Liver (tissue), 8 donors: ENCODE measurements at regions not wholly inside any gene's neighbourhood (a gene's known extent, or its start where the extent isn't known, plus 50 kb on each side); places are given as distances from the start of the nearest gene placed in this dataset.

Source experiments
- DNase-seq: peaks from one replicate; pipeline ENCODE4 v3.0.0-alpha.2; 2017; ENCODE audit warnings: low spot score
- H3K27ac ChIP-seq, 2 donors: one replicate each; pipeline ENCODE4 v1.7.0; 2013; ENCODE audit warnings: inconsistent platforms in 2 of 2, low read length in 2 of 2, control low read depth in 1 of 2, low read depth in 1 of 2, mild to moderate bottlenecking in 1 of 2
- H3K27me3 ChIP-seq, 4 donors: one replicate each; pipeline versions ENCODE4 v1.6.1 to v1.7.0; 2013; ENCODE audit warnings: low read length in 3 of 4, inconsistent platforms in 1 of 4, mild to moderate bottlenecking in 1 of 4, moderate library complexity in 1 of 4; ENCODE audit not compliant: control insufficient read depth in 4 of 4, insufficient read depth in 4 of 4
- H3K36me3 ChIP-seq, 4 donors: one replicate each; pipeline versions ENCODE4 v1.6.1 to v1.7.0; 2013; ENCODE audit warnings: low read length in 3 of 4, mild to moderate bottlenecking in 3 of 4, low read depth in 1 of 4, moderate library complexity in 1 of 4; ENCODE audit not compliant: control insufficient read depth in 4 of 4, insufficient read depth in 3 of 4
- H3K4me1 ChIP-seq, 4 donors: one replicate each; pipeline versions ENCODE4 v1.6.1 to v1.7.0; 2013; ENCODE audit warnings: low read length in 3 of 4, mild to moderate bottlenecking in 3 of 4, moderate library complexity in 1 of 4; ENCODE audit not compliant: control insufficient read depth in 4 of 4, insufficient read depth in 4 of 4
- H3K4me3 ChIP-seq, 3 donors: one replicate each; pipeline versions ENCODE4 v1.6.1 to v1.7.0; 2013; ENCODE audit warnings: low read length in 3 of 3, control low read depth in 1 of 3, low read depth in 1 of 3, mild to moderate bottlenecking in 1 of 3
- H3K9ac ChIP-seq, 2 donors: one replicate each; pipeline ENCODE4 v1.7.0; 2013; ENCODE audit warnings: low read length in 2 of 2, mild to moderate bottlenecking in 2 of 2, moderate library complexity in 2 of 2, control low read depth in 1 of 2, low read depth in 1 of 2
- H3K9me3 ChIP-seq, 4 donors: one replicate each; pipeline versions ENCODE4 v1.6.1 to v1.7.0; 2013; ENCODE audit warnings: low read length in 3 of 4; ENCODE audit not compliant: control insufficient read depth in 4 of 4
- ATF3 ChIP-seq: IDR thresholded peaks from 2 replicates; pipeline ENCODE4 v1.6.1; 2016; ENCODE audit warnings: antibody characterized with exemption
- CTCF ChIP-seq: fragments of 150-350 bp; IDR thresholded peaks from 2 replicates; pipeline ENCODE4 v1.5.1; 2017; ENCODE audit warnings: improper control_type of control experiment, low read depth, low read length; ENCODE audit not compliant: missing input control
- FOXA1 ChIP-seq: IDR thresholded peaks from 2 replicates; pipeline ENCODE4 v1.6.1; 2016; ENCODE audit warnings: antibody characterized with exemption
- FOXA2 ChIP-seq: IDR thresholded peaks from 2 replicates; pipeline ENCODE4 v1.6.1; 2016; ENCODE audit warnings: antibody characterized with exemption
- HNF4G ChIP-seq: IDR thresholded peaks from 2 replicates; pipeline ENCODE4 v1.6.1; 2016; ENCODE audit warnings: antibody characterized with exemption
- JUND ChIP-seq, 2 donors: IDR thresholded peaks; 2 replicates each; pipeline ENCODE4 v1.6.1; 2016; ENCODE audit warnings: antibody characterized with exemption in 2 of 2
- MAX ChIP-seq: IDR thresholded peaks from 2 replicates; pipeline ENCODE4 v1.6.1; 2016; ENCODE audit warnings: antibody characterized with exemption
- RAD21 ChIP-seq, 2 donors: IDR thresholded peaks; 2 replicates each; pipeline ENCODE4 v1.6.1; 2016; ENCODE audit warnings: antibody characterized with exemption in 2 of 2, mild to moderate bottlenecking in 2 of 2
- REST ChIP-seq: IDR thresholded peaks from 2 replicates; pipeline ENCODE4 v1.6.1; 2016; ENCODE audit warnings: antibody characterized with exemption, mild to moderate bottlenecking
- RXRA ChIP-seq, 2 donors: IDR thresholded peaks; 2 replicates each; pipeline ENCODE4 v1.6.1; 2017 to 2018; ENCODE audit warnings: antibody characterized with exemption in 2 of 2, mild to moderate bottlenecking in 1 of 2
- SP1 ChIP-seq: IDR thresholded peaks from 2 replicates; pipeline ENCODE4 v1.6.1; 2018; ENCODE audit warnings: antibody characterized with exemption, mild to moderate bottlenecking
- TAF1 ChIP-seq: conservative IDR thresholded peaks from 2 replicates; pipeline ENCODE4 v1.6.1; 2016; ENCODE audit warnings: antibody characterized with exemption, mild to moderate bottlenecking
- YY1 ChIP-seq: IDR thresholded peaks from 2 replicates; pipeline ENCODE4 v1.6.1; 2016; ENCODE audit warnings: antibody characterized with exemption, mild to moderate bottlenecking
- ZBTB33 ChIP-seq: IDR thresholded peaks from 2 replicates; pipeline ENCODE4 v1.6.1; 2016; ENCODE audit warnings: antibody characterized with exemption
- WGBS: extraction: QIAGEN DNeasy Blood & Tissue Kit; methylation state at CpG from one replicate; pipeline ENCODE4 v1.1.7; 2013; 5-methylcytosine and 5-hydroxymethylcytosine counted together
- donor health status: healthy.
- donor health status: healthy.
- donor health status: healthy.
- donor health status: healthy.
- donor health status: healthy.

GRCh38 chr1:221916176-221916575 lies 174.3 kb upstream of the DUSP10 start:
- Histone ChIP-seq H3K4me3 (no peak overlapping the region), H3K27me3 (no peaks in the 10 kb centered on the region), H3K9me3 (no peaks in the 10 kb centered on the region), H3K9ac (no peak overlapping the region), H3K27ac (no peak overlapping the region), H3K36me3 (no peaks in the 10 kb centered on the region), H3K4me1 (no peaks in the 10 kb centered on the region)
- WGBS: 97% methylated on average over 5 of the region's 5 CpGs
- TF ChIP-seq ATF3 (no peak), JUND (IDR thresholded peaks at IDR 0.05) (no peak), MAX (no peak)
- no peak for DNase-seq

- no peaks in the 10 kb centered on the region for H3K9me3 ChIP-seq
- 93% methylated on average over 2 of the region's 2 CpGs for WGBS
Measured at GRCh38 chr1:221915764-221916163, 173.9 kb upstream of the DUSP10 start.

GRCh38 chr1:221913351-221913892 lies 171.5 kb upstream of the DUSP10 start:
- H3K9ac ChIP-seq: no peak overlapping the region
- no peaks in the 10 kb centered on the region for H3K36me3 ChIP-seq
- H3K9me3 ChIP-seq: no peaks in the 10 kb centered on the region
- no peak overlapping the region for H3K4me3 ChIP-seq
- WGBS: 84% methylated on average over 3 of the region's 3 CpGs
- no peaks in the 10 kb centered on the region for H3K4me1 ChIP-seq
- DNase-seq: no peak
- H3K27ac ChIP-seq: no peak overlapping the region
- H3K27me3 ChIP-seq: no peaks in the 10 kb centered on the region
- TF ChIP-seq ATF3 (no peak), RXRA (IDR thresholded peaks at IDR 0.05) (no peak), RAD21 (IDR thresholded peaks at IDR 0.05) (no peak), MAX (no peak), ZBTB33 (no peak), CTCF (no peak), HNF4G (no peak), FOXA2 (no peak), YY1 (no peak), SP1 (no peak), FOXA1 (no peak), TAF1 (no peak)

More at GRCh38 chr1:221915764-221916163, 173.9 kb upstream of the DUSP10 start:
- no peaks in the 10 kb centered on the region for H3K27me3 ChIP-seq
- no peaks in the 10 kb centered on the region for H3K4me1 ChIP-seq
- no peak overlapping the region for H3K9ac ChIP-seq
- TF ChIP-seq REST: no peak
- no peak overlapping the region for H3K4me3 ChIP-seq
- no peak overlapping the region for H3K27ac ChIP-seq
- no peak for DNase-seq
- H3K36me3 ChIP-seq: no peaks in the 10 kb centered on the region
